Upper lobe of left lung (tissue), 4 donors: ENCODE measurements at regions not wholly inside any gene's neighbourhood (a gene's known extent, or its start where the extent isn't known, plus 50 kb on each side); places are given as distances from the start of the nearest gene placed in this dataset.

Experiments used
- POLR2A ChIP-seq, 4 donors: fragments of 450-650 bp; IDR thresholded peaks; one replicate each; pipeline ENCODE4 v1.5.1; 2016 to 2017; ENCODE audit warnings: antibody characterized with exemption in 4 of 4, mild to moderate bottlenecking in 2 of 4
- TF ChIP-seq, protein P1 (sequence below), 6 experiments: fragments of 450-650 bp in 4 of 6; fragments of 200-600 bp in 2 of 6; sonication (generic) in 2 of 6; IDR thresholded peaks; one replicate each; pipeline ENCODE4 v1.5.1; 2016 to 2019; ENCODE audit warnings: antibody characterized with exemption in 6 of 6

DNA sequence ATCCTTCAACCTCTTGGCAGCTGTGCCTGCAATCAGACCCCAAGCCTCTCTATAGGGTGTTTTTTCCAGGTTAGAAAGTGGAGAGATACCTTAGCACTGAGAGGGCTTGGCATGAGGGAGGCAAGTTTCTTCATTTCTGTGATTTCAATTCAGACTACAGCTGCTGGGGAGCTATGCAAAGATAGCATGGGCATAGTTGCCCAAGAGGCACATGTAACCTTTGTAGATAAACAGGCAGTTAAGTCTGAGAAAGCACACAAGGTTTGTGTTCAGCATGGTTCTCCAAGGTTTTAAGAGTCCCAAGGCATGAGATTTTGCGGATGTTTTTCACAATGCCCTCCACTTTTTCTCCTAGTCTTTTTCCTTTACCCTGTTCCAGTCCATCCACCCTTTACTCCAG, 385.0 kb upstream of the ETAA1 start:
- no peak for TF ChIP-seq POLR2A (IDR thresholded peaks at IDR 0.05)
- TF ChIP-seq, protein P1, sequence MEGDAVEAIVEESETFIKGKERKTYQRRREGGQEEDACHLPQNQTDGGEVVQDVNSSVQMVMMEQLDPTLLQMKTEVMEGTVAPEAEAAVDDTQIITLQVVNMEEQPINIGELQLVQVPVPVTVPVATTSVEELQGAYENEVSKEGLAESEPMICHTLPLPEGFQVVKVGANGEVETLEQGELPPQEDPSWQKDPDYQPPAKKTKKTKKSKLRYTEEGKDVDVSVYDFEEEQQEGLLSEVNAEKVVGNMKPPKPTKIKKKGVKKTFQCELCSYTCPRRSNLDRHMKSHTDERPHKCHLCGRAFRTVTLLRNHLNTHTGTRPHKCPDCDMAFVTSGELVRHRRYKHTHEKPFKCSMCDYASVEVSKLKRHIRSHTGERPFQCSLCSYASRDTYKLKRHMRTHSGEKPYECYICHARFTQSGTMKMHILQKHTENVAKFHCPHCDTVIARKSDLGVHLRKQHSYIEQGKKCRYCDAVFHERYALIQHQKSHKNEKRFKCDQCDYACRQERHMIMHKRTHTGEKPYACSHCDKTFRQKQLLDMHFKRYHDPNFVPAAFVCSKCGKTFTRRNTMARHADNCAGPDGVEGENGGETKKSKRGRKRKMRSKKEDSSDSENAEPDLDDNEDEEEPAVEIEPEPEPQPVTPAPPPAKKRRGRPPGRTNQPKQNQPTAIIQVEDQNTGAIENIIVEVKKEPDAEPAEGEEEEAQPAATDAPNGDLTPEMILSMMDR (IDR thresholded peaks at IDR 0.05) = no peak
